ENCODE measurements at regions not wholly inside any gene's neighbourhood (a gene's known extent, or its start where the extent isn't known, plus 50 kb on each side); places are given as distances from the start of the nearest gene placed in this dataset.

DNA sequence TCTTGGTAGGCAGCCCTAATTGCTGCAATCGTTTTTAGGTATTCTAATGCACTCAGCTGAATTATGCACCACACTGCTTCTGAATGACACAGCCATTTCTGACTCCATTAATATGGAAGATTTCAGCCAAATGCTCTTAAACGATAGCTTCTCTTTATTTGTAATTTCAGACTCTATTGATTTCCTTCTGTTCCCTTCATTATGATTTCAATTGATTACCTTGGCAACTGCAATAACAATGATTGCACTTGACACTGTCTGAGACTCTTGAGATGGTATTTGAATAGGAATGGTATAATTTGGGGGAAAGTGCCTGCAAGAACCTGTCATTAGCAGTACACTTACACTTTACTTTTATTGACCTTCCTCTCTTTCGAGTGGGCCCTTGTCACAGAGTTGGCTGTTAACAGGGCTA is 296.1 kb upstream of the DMAC1 start:
- no peaks in the 10 kb centered on the region for H4K20me1 ChIP-seq (ENCODE audit: insufficient read depth)
- no peaks in the 10 kb centered on the region for H3K36me3 ChIP-seq (ENCODE audit: insufficient read depth, low read length)
- H3K27ac ChIP-seq (ENCODE audit: low read length), result peak overlapping the region; percentile 36
- H3F3A ChIP-seq (ENCODE audit: insufficient read depth, low read length, poor library complexity, severe bottlenecking), result peaks cover 8% of the 10 kb centered on the region
- H3K9me2 ChIP-seq (ENCODE audit: insufficient read depth, low read length), result no peaks in the 10 kb centered on the region
- no peaks in the 10 kb centered on the region for H3K79me2 ChIP-seq (replicated peaks; ENCODE audit: insufficient read depth, low read length)
- peak overlapping the region; percentile 36 for H3K4me2 ChIP-seq (ENCODE audit: low read length)
- H3K4me3 ChIP-seq (ENCODE audit: low read length), result peak overlapping the region; percentile 25
- TF ChIP-seq EP300 (conservative IDR thresholded peaks at IDR 0.05; ENCODE audit: poor library complexity, severe bottlenecking) (peak; percentile 54), POLR2AphosphoS5 (IDR thresholded peaks at IDR 0.05) (peak; percentile 52), EZH2 (IDR thresholded peaks at IDR 0.05; ENCODE audit: borderline replicate concordance, insufficient read depth, low read length, poor library complexity, severe bottlenecking) (no peak)
- TF ChIP-seq, protein P1, sequence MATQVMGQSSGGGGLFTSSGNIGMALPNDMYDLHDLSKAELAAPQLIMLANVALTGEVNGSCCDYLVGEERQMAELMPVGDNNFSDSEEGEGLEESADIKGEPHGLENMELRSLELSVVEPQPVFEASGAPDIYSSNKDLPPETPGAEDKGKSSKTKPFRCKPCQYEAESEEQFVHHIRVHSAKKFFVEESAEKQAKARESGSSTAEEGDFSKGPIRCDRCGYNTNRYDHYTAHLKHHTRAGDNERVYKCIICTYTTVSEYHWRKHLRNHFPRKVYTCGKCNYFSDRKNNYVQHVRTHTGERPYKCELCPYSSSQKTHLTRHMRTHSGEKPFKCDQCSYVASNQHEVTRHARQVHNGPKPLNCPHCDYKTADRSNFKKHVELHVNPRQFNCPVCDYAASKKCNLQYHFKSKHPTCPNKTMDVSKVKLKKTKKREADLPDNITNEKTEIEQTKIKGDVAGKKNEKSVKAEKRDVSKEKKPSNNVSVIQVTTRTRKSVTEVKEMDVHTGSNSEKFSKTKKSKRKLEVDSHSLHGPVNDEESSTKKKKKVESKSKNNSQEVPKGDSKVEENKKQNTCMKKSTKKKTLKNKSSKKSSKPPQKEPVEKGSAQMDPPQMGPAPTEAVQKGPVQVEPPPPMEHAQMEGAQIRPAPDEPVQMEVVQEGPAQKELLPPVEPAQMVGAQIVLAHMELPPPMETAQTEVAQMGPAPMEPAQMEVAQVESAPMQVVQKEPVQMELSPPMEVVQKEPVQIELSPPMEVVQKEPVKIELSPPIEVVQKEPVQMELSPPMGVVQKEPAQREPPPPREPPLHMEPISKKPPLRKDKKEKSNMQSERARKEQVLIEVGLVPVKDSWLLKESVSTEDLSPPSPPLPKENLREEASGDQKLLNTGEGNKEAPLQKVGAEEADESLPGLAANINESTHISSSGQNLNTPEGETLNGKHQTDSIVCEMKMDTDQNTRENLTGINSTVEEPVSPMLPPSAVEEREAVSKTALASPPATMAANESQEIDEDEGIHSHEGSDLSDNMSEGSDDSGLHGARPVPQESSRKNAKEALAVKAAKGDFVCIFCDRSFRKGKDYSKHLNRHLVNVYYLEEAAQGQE (IDR thresholded peaks at IDR 0.05; ENCODE audit: borderline replicate concordance), result peak; percentile 30
- peak overlapping the region; percentile 4 for H3K9ac ChIP-seq (ENCODE audit: low read length)
- no peaks in the 10 kb centered on the region for H3K9me3 ChIP-seq (ENCODE audit: low read length)
- H3K27me3 ChIP-seq (ENCODE audit: insufficient read depth, low read depth, low read length), result no peaks in the 10 kb centered on the region
- no peak overlapping the region for H2AFZ ChIP-seq (ENCODE audit: low read depth, low read length)

DNA sequence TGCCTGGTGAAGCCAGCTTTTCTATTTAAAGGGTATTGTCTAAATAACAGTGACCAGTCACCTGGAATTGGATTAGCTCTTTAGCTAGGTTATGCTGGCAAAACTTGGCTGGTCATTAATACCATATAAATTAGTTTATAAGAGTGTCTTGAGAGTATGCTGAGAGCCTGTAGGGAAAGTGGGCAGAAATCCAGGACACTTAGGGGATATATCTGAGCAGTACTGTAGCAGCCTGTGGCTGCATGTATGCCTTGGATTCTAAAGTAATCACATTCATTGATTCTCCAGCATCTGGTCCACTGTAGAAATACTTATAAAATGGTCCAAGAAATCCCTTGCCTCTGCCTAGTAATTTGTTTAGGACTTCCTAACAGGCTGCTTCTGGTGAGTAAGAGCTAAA is 288.9 kb upstream of the DMAC1 start:
- Histone ChIP-seq H2AFZ (ENCODE audit: low read depth, low read length) (no peak overlapping the region), H3K27me3 (ENCODE audit: insufficient read depth, low read depth, low read length) (no peaks in the 10 kb centered on the region), H3K9me3 (ENCODE audit: low read length) (no peaks in the 10 kb centered on the region), H3K4me2 (ENCODE audit: low read length) (no peak overlapping the region), H3K4me3 (ENCODE audit: low read length) (no peak overlapping the region), H3K36me3 (ENCODE audit: insufficient read depth, low read length) (no peaks in the 10 kb centered on the region), H3F3A (ENCODE audit: insufficient read depth, low read length, poor library complexity, severe bottlenecking) (no peaks in the 10 kb centered on the region), H3K27ac (ENCODE audit: low read length) (no peak overlapping the region), H4K20me1 (ENCODE audit: insufficient read depth) (no peaks in the 10 kb centered on the region), H3K9ac (ENCODE audit: low read length) (no peak overlapping the region), H3K9me2 (ENCODE audit: insufficient read depth, low read length) (no peaks in the 10 kb centered on the region), H3K79me2 (replicated peaks; ENCODE audit: insufficient read depth, low read length) (no peaks in the 10 kb centered on the region)
- TF ChIP-seq MXI1 (conservative IDR thresholded peaks at IDR 0.05; ENCODE audit: poor library complexity, severe bottlenecking) (no peak), SMC3 (conservative IDR thresholded peaks at IDR 0.05; ENCODE audit: poor library complexity) (no peak), EP300 (conservative IDR thresholded peaks at IDR 0.05; ENCODE audit: poor library complexity, severe bottlenecking) (no peak), POLR2AphosphoS5 (IDR thresholded peaks at IDR 0.05) (no peak), TAF1 (IDR thresholded peaks at IDR 0.05; ENCODE audit: low read depth) (no peak), EZH2 (IDR thresholded peaks at IDR 0.05; ENCODE audit: borderline replicate concordance, insufficient read depth, low read length, poor library complexity, severe bottlenecking) (no peak), RAD21 (conservative IDR thresholded peaks at IDR 0.05) (no peak)
- TF ChIP-seq, protein P2, sequence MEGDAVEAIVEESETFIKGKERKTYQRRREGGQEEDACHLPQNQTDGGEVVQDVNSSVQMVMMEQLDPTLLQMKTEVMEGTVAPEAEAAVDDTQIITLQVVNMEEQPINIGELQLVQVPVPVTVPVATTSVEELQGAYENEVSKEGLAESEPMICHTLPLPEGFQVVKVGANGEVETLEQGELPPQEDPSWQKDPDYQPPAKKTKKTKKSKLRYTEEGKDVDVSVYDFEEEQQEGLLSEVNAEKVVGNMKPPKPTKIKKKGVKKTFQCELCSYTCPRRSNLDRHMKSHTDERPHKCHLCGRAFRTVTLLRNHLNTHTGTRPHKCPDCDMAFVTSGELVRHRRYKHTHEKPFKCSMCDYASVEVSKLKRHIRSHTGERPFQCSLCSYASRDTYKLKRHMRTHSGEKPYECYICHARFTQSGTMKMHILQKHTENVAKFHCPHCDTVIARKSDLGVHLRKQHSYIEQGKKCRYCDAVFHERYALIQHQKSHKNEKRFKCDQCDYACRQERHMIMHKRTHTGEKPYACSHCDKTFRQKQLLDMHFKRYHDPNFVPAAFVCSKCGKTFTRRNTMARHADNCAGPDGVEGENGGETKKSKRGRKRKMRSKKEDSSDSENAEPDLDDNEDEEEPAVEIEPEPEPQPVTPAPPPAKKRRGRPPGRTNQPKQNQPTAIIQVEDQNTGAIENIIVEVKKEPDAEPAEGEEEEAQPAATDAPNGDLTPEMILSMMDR (IDR thresholded peaks at IDR 0.05; ENCODE audit: poor library complexity, severe bottlenecking), result no peak
- TF ChIP-seq, protein P1 (IDR thresholded peaks at IDR 0.05; ENCODE audit: borderline replicate concordance), result no peak
